ENCODE measurements at regions not wholly inside any gene's neighbourhood (a gene's known extent, or its start where the extent isn't known, plus 50 kb on each side); places are given as distances from the start of the nearest gene placed in this dataset.
A peak's percentile ranks its signal among the peaks of the same experiment; 100 is the strongest.
"Not testable (repeated sequence)": the region's sequence is repeated elsewhere in the genome, so short reads cannot be mapped to it uniquely, and the experiment has no call there.

DNA sequence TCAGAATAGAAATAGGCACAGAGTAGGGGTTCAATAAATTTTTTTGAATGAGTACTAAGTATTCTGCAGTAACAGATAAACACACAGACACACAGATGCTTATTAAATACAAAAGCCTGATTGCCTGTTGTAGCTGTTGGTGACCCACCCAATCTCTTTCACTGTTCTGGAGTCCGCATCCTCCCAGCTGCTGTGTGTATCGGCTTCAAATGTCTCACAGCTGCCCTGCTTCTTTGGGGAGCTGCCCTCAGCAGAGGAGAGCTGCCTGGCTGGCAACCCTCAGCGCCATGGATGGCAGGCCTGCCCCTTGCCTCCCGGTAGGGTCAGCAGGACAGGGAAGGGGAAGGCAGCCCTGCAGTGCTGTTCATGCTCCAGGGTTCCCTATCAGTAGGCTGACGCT, 50.5 kb upstream of the PRNP start:
- no peak for DNase-seq

DNA sequence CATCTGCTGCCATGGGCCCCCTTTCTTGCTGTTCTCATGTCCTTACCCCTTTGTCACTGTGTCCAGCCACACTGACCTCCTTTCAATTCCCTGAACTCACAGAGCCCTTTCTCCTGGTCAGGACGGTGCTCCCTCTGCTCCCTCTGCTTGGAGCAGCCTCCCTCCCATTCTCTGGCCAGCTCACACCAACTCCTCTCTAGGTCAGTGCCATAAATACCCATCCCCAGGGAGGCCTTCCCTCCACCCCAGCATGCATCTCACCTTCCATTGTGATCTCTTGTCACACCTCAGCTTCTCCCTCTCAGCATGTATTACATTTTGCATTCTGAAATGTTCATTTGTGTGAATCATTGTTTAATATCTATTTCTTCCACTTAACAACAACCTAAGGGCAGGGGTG, 50.9 kb upstream of the PRNP start:
- DNase-seq = no peak

DNA sequence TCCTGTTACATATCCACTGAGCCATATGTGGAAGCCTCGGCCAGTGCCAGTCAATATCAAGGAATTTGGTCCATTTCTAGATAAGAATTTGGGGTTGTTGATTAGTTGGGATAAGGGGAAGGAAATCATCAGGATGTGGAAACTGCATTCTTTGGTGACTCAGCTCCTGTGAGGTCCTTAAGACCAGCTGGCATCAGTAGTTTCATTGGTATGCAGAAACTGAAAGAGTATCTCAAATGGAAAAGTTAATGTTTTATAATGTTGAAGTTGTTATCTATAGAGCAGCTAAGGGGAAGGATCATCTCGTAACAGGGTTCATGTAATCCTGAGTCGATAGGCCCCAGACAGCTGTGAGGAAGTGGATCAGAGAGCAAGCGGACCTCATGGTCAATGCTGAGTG, 52.5 kb upstream of the PRNP start:
- peak; percentile 81 for DNase-seq

DNA sequence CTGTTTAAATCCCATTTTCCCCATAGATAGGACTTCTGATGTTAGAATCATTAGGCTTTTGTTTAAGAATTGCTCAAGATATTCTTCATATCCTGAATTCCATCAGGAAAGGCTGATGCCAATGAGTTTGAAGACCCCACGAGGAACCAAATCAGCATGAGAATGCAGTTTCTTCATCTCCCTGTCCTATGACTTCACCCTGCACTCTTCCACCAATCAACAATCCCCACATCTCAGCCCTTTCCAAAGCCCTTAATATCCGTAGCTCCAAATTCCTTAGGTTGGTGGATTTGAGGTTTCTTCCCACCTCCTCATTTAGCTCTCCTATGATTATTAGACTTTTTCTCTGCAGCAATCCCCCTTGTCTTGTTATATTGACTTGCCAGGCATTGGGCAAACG, 52.9 kb upstream of the PRNP start:
- no peak for DNase-seq

DNA sequence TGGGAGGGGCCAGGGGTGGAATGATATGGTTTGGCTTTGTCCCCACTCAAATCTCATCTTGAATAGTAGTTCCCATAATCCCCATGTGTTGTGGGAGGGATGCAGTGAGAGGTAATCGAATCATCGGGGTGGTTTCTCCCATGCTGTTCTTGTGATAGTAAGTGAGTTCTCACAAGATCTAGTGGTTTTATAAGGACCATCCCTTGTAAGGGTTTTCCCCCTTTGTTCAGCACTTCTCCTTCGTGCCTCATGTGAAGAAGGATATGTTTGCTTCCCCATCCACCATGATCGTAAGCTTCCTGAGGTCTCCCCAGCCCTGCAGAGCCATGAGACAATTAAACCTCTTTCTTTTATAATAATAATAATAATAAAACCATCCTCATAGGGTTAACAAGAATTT, 53.4 kb upstream of the PRNP start:
- DNase-seq = no peak

DNA sequence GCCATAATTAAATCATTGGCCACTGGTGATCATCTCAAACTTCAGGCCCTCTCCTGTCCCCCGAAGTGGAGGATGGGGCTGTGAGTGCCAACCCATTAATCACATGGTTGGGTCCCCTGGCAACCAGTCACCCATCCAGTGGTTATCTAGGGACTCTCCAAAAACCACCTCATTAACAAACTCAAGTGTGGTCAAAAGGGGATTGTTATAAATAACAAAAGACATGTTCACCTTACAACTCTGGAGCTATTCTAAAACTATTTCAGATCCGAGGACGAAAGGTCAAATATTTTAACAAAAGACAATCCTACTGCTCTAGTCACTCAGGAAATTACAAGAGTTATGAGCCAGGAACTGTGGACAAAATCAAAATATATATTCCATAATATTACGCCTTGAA, 60.0 kb upstream of the PRNP start:
- no peak for DNase-seq

DNA sequence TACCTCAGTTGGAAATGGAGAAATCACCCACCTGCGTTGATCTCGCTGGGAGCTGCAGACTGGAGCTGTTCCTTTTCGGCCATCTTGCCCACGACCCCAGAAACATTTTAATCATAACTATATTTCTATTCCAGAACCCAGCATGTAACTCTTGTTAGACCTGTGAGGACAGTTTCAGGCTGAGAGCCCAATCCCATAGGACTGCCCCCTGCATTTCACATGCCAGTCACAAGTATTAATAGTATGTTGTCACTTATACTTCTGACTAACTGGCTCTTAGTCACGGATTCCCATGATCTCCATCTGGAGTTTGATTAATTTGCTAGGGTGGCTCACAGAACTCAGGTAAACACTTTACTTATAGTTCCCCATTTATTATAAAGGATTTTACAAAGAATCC, 60.6 kb upstream of the PRNP start:
- DNase-seq = no peak

DNA sequence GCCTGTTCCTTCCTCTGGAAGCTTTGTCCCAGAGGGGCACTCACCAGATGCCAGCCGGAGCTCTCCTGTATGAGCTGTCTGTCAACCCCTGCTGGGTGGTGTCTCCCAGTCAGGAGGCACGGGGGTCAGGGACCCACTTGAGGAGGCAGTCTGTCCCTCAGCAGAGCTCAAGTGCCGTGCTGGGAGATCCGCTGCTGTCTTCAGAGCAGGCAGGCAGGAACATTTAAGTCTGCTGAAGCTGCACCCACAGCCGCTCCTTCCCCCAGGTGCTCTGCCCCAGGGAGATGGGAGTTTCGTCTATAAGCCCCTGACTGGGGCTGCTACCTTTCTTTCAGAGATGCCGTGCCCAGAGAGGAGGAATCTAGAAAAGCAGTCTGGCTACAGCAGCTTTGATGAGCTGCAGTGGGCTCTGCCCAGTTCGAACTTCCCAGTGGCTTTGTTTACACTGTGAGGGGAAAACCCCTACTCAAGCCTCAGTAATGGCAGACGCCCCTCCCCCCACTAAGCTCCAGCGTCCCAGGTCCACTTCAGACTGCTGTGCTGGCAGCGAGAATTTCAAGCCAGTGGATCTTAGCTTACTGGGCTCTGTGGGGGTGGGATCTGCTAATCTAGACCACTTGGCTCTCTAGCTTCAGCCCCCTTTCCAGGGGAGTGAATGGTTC, 61.5 kb upstream of the PRNP start:
- DNase-seq = not testable (repeated sequence)

DNA sequence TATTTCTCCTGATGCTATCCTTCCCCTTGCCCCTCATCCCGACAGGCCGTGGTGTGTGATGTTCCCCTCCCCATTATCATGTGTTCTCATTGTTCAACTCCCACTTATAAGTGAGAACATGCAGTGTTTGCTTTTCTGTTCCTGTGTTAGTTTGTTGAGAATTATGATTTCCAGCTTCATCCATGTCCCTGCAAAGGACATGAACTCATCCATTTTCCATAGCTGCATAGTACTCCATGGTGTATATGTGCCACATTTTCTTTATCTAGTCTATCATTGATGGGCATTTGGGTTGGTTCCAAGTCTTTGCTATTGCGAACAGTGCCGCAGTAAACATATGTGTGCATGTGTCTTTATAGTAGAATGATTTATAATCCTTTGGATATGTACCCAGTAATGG, 67.1 kb upstream of the PRNP start:
- DNase-seq = not testable (repeated sequence)

DNA sequence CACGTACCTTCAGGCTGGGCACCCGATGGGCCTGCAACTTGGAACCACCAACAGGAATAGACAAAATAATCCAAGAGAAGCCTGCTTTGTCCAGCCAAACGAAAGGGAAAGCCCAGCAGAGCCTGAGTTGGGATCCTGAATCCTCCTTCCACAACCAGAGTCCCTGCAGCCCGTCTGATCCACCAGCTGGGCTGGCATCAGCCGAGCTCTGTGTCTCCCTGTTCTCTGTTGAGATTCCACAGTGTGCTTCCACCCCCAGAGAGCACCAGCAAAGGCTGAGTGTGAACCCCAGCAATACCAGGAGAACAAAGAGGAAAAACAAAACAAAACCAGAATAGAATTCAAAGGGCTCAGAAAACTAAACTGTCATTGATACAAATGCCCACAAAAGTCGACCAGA, 68.8 kb upstream of the PRNP start:
- DNase-seq = no peak

DNA sequence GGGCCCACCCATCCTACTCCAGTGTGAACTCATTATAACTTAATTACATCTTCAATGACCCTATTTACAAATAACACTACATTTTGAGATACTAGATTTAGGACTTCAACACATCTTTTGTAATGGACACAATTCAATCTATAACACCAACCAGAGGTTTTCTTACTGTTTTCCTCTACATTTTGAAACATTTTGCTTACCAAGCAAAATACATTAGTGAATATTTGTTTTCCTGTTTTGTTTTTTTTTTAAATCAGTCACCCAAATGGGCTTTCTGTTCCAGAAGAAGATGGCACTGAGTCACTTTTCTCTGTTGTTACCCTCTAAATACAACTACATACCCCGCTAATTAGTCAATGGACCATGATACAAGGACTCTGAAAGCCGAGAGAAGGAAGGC, 69.2 kb upstream of the PRNP start:
- no peak for DNase-seq

DNA sequence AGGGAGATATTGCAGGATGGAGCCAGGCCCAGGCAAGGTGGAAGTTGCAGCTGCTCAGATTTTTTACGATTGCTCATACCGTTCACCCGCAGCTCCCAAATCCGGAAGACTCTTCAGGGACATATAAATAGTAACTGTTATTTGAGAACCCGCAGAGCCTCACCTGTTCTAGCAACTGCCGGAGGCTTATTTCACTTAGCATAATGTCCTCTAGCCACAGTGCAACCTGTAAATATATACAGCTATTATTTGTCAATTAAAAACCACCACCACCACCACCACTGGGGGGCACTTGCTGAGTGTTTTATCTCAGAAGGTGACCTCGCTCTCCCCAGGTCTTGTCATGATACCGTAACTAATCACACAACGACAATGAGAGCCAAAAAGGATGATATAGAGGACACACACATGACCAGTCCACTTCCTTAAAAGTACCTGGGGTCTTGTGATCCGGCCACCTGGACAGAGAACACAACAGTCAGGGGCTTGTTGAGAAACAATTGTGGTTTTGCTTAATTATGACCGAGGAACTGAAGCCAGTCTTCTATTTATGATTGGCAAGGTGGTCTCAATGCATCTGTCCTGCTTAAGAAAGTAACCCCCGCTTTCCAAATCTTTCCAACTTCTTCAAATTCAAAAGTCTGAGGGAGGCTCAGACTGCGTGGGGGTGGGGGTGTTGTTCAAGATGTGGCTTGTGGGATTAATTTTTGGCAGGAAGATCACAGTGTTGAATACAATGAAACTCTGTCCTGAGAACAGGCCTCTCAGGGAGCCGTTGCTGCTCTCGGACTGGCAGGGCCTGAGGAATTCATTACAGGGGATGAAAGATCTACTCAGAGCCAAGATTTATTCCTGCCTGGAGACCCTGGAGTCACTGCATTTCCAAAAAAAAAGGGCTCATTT, 72.3 kb upstream of the PRNP start:
- DNase-seq = no peak

DNA sequence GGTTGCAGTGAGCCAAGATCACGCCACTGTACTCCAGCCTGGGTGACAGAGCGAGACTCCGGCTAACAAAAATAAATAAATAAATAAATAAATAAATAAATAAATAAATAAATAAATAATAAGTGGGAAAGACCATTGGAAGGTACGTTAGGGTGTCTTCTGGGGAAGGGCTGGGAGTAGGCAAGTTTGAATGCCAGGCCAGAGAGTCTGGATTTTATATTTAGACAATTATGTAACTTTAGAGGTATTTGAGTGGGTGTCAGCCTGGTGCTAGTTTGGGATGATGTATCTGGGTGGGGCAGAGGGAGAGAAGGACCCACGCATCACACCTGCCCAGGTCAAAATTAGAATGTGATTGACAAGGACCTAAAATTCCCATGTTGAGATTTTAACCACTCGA, 73.1 kb upstream of the PRNP start:
- DNase-seq = no peak

DNA sequence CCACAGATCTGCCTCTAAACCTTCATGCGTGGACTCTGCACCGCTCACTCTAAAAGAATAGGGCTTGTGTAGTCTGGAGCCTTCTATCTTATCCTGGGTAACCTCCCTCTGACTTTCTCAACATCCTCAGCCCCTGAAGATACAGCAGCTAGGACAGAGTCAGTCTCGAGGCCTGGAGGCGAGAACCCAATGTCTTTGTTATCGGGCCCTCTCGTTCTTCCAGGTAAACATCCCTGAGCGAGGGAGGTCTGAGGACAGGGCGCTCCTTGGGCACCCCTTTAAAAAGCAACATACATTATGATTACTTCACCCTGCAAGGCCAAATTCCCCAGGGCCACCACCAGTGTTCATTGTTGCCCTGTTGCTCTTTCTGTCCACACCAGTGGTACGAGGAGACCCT, 75.4 kb upstream of the PRNP start:
- DNase-seq = no peak

DNA sequence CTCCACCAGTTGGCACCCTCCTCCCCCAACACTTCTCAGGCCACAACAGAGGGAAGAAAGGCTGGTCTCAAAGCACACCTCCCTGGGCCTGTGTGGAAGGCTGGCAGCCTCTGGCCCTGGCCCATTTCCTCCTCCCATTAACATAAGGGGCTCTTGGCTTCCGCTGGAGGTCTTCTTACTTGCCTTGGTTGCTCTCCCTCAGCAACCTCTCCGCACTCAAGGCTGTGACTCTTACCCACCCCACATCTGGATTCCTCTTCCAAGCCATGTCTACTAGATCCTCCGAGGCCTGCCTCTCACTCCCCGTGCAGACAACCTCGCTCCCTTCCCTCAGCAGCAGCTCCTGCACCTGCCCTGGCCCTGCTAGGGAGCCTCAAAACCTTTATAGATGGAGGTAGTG, 76.7 kb upstream of the PRNP start:
- DNase-seq = no peak

DNA sequence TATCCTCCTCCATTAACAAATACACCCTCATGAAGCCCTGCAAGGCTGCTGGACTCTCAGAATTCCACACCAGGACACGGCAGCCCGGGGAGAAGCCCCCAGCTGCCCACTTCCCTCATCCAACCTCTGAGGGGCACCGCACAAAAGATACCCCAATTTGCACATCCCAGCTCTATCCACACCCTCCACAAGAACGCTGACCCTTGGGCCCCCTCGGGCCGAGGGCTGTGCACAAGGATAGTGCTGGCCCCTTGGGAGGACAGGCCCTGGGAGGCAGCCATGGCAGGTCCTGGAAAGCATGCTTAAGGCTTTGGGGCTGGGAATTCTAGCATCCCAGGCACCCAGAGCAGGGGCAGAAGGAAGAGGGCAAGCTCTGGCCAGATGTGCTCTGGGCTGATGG, 77.4 kb upstream of the PRNP start:
- no peak for DNase-seq

DNA sequence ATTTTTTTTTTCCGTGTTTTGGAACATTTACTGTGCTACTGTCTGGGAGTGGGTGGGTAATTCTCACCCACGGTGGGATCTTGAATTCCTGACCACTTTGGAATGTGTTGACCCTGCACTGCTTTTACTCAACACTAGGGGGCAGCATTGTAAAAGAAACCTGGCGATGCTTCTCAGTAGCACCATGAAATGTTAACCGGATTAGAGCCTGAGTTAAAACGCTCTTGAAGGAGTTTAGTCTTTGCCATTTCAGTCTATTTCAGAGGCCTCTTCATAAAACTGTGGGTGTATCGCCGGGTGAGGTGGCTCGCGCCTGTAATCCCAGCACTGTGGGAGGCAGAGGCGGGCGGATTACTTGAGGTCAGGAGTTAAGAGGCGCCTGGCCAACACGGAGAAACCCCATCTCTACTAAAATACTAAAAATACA, 79.0 kb upstream of the PRNP start:
- peak; percentile 68 for DNase-seq

DNA sequence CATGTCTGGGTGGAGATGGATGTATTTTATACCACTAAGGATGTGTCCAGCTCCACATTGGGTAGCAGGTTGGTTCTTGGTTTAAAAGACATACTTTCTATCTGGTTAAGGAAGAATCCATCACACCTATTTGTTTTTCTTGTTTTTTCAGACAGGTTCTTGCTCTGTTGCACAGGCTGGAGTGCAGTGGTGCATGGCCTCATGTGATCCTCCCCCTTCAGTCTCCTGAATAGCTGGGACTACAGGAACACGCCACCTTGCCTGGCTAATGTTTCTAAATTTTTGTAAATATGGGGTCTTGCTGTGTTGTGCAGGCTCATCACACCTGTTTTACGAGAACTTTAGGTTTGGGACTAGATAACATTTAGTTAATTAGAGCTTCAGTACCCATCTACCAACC, 80.2 kb upstream of the PRNP start:
- DNase-seq = no peak

DNA sequence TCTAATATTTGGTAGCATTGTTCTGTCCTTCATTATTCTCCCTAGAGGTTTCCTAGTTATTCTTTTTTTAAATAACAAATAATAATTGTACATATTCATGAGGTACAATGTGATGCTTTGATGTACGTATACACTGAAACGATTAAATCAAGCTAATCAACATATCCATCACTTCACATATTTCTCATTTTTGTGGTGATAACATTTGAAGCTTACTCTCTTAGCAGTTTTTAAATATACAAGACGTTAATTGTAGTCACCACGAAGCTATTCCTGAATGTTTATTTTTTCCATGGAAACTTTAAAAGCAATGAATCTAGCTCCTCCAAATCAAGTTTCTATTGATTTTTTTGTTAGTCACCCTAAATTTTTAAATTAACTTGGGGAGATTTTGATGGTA, 81.1 kb upstream of the PRNP start:
- no peak for DNase-seq

DNA sequence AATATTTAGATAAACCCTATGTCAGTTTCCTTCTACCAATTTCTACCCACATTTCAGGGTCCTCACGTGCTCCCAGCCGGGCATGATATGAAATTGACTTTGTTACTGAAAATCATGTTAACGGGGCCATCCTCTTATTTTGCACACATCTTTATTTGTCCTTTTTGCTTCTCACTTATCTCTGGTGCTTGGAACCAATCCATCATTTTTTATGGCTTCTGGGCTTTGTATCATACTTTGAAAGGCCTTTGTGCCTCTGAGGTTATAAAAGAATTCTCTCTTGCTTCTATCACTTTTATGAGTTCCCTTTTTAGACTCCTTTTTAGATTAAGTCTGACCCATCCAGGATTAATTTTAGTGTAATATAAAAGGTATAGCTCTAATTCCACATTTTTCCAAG, 81.7 kb upstream of the PRNP start:
- DNase-seq = no peak

DNA sequence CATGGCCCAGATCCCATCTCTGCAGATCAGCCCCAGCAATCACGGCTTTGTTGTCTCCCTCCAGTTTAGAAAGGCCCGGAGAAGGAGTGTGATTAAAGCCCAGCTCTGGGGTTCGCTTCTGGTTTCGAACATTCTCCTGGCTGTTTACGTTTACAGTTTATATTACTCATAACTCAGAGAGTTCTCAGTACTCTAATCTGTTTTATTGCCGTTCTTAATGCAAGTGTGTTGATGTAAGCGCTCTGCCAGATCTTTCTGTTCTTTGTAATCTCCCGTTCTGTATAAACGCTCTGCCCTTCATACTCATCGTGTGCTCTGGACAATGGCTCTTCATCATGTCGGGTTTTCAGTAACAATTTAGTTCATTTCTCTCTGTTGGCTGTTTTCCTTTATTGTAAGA, 82.5 kb upstream of the PRNP start:
- DNase-seq = no peak

DNA sequence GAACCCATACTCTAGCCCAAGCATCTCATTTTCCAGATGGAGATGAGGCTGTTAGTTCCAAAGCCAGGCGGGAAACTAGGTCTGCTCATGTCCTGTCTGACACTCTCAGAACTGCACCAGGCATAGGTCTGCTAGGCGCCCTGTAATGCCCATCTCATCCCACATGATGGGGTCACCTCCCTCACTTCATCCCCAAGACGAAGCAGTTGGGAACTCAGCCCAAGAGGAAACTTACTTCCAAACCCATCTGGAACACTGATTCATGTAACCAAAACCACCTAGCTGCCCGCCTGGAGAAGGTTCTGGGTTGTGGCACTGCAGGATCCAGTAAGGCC, 84.0 kb upstream of the PRNP start:
- no peak for DNase-seq

DNA sequence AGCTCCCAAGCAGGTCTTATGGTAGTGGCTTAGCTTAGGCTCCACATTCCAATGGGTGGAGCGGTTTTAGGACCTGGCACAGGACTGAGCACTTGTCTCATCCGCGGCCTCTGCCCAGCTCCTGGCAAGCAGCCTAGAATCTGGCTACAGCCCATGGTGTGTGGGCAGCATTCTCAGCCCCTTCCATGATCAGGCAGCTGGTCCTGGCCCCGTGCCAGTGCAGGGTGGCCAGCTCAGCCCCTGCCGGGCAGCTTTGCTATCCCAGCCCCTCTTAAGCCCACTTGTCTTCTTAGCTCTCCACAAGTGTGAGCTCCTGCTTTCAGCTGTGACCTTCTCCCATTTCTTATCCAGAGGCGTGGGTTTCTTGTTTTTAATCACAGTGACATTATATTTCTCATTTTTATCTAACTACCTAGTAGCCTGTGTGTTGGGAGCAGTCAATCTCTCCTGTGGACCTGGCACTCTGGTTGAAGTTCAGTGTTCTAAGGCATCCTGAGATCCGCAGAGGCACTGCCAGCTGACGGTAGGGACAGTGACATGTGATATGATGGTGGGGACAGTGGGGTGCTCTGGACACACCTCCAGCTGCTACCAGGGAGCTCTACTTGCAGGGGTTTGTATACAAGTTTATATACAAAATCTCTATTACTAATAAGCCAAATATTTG, 84.5 kb upstream of the PRNP start:
- DNase-seq = no peak

Data from fibroblast of skin of back (primary cell).